A549 (cell line): ENCODE measurements at regions not wholly inside any gene's neighbourhood (a gene's known extent, or its start where the extent isn't known, plus 50 kb on each side); places are given as distances from the start of the nearest gene placed in this dataset.

Experiments used
- ATAC-seq, 2 experiments: fragments of 200-7000 bp in 1 of 2; fragments of >200 bp in 1 of 2; cut with Nextera tagmentation in 1 of 2; cut with Tn5 transposase in 1 of 2; 3 replicates each; pipeline versions ENCODE4 v1.8.0 to v1.9.1; 2018 to 2020; ENCODE audit warnings: mild to moderate bottlenecking in 1 of 2, moderate library complexity in 1 of 2
- CTCF ChIA-PET: fragments of 300-600 bp; sonication (Branson Sonifier 250); formaldehyde crosslinking; extraction: SDS; loops from one replicate; lab custom pipeline; 2021; ENCODE audit warnings: antibody characterized with exemption, inconsistent platforms; lab: Yijun Ruan, JAX
- POLR2A ChIA-PET: fragments of 350-600 bp; formaldehyde crosslinking; extraction: SDS; loops from one replicate; lab custom pipeline; 2021; ENCODE audit warnings: antibody characterized with exemption, inconsistent platforms; lab: Yijun Ruan, JAX
- DNase-seq, 2 experiments: peaks; one replicate each; pipeline versions ENCODE4 v3.0.0 to v3.0.0-alpha.2; 2011 to 2016; ENCODE audit warnings: low read depth in 1 of 2, low spot score in 1 of 2
- FAIRE-seq: peaks from 2 replicates; lab custom pipeline; 2011; peaks lifted over from hg19 to GRCh38; lab: Jason Lieb, UNC
- H3K27ac ChIP-seq, 2 experiments: fragments of >200 bp; sonication (Bioruptor Twin); formaldehyde crosslinking; 3 replicates each; pipeline ENCODE4 v1.5.1; 2016 to 2017
- H3K4me1 ChIP-seq: fragments of >200 bp; sonication (Bioruptor Twin); formaldehyde crosslinking; 3 replicates; pipeline ENCODE4 v1.6.1; 2016
- H3K4me2 ChIP-seq: fragments of >200 bp; sonication (Bioruptor Twin); formaldehyde crosslinking; 3 replicates; pipeline ENCODE4 v1.6.1; 2016
- H3K4me3 ChIP-seq: fragments of >200 bp; sonication (Bioruptor Twin); formaldehyde crosslinking; 3 replicates; pipeline ENCODE4 v1.5.1; 2016
- H3K9me3 ChIP-seq: fragments of >200 bp; sonication (Bioruptor Twin); formaldehyde crosslinking; 3 replicates; pipeline ENCODE4 v1.6.1; 2016
- ATOH8 ChIP-seq: fragments of 250-450 bp; sonication (Bioruptor Pico); IDR thresholded peaks from 2 replicates; pipeline ENCODE4 v1.5.0; 2020; ENCODE audit warnings: low read depth, mild to moderate bottlenecking, moderate library complexity
- BHLHE40 ChIP-seq: IDR thresholded peaks from 2 replicates; pipeline ENCODE4 v1.6.1; 2012; ENCODE audit warnings: low read depth, low read length, inconsistent platforms
- CBX8 ChIP-seq: fragments of 200-600 bp; sonication (generic); IDR thresholded peaks from 2 replicates; pipeline ENCODE4 v1.6.1; 2016
- CEBPB ChIP-seq, 2 experiments: fragments of >200 bp in 1 of 2; sonication (Bioruptor Twin) in 1 of 2; formaldehyde crosslinking in 1 of 2; IDR thresholded peaks; 2 replicates each; pipeline ENCODE4 v1.6.1; 2012 to 2016
- EHMT2 ChIP-seq: fragments of 200-600 bp; sonication (generic); IDR thresholded peaks from 2 replicates; pipeline ENCODE4 v1.6.1; 2016; ENCODE audit warnings: antibody characterized with exemption, low read depth, mild to moderate bottlenecking, moderate library complexity
- ESRRA ChIP-seq: fragments of 150-350 bp; IDR thresholded peaks from 2 replicates; pipeline ENCODE4 v1.6.1; 2014; ENCODE audit warnings: mild to moderate bottlenecking, low read length, borderline replicate concordance
- FOSB ChIP-seq: fragments of 250-450 bp; sonication (Bioruptor Pico); IDR thresholded peaks from 2 replicates; pipeline ENCODE4 v1.5.0; 2020; ENCODE audit warnings: mild to moderate bottlenecking, moderate library complexity
- HDAC2 ChIP-seq: fragments of 200-600 bp; sonication (generic); IDR thresholded peaks from 2 replicates; pipeline ENCODE4 v1.6.1; 2016
- HES2 ChIP-seq: fragments of >200 bp; sonication (Bioruptor Twin); formaldehyde crosslinking; IDR thresholded peaks from 2 replicates; pipeline ENCODE4 v1.6.1; 2016
- HEYL ChIP-seq: fragments of 250-450 bp; sonication (Bioruptor Pico); IDR thresholded peaks from 2 replicates; pipeline ENCODE4 v1.8.0; 2021; ENCODE audit warnings: mild to moderate bottlenecking, moderate library complexity
- HOXA7 ChIP-seq: fragments of 250-450 bp; sonication (Bioruptor Pico); IDR thresholded peaks from 2 replicates; pipeline ENCODE4 v1.5.0; 2020; ENCODE audit warnings: mild to moderate bottlenecking, moderate library complexity
- JUN ChIP-seq, 2 experiments: fragments of >200 bp; sonication (Bioruptor Twin); formaldehyde crosslinking; IDR thresholded peaks; 2 replicates in 1 of 2; 3 replicates in 1 of 2; pipeline ENCODE4 v1.6.1; 2016 to 2017
- KDM5A ChIP-seq: fragments of 200-600 bp; sonication (generic); IDR thresholded peaks from 2 replicates; pipeline ENCODE4 v1.6.1; 2016; ENCODE audit warnings: antibody characterized with exemption, mild to moderate bottlenecking
- MAX ChIP-seq: IDR thresholded peaks from 2 replicates; pipeline ENCODE4 v1.6.1; 2012
- MAZ ChIP-seq: fragments of 150-350 bp; IDR thresholded peaks from 2 replicates; pipeline ENCODE4 v1.6.1; 2014; ENCODE audit warnings: antibody characterized with exemption, low read depth, low read length, borderline replicate concordance
- MYC ChIP-seq: IDR thresholded peaks from 2 replicates; pipeline ENCODE4 v1.6.1; 2012; ENCODE audit warnings: mild to moderate bottlenecking, inconsistent platforms, low read length, improper control_type of control experiment, borderline replicate concordance
- NFE2L2 ChIP-seq: fragments of 150-350 bp; conservative IDR thresholded peaks from 2 replicates; pipeline ENCODE4 v1.6.1; 2014; ENCODE audit warnings: low read length
- NPAS2 ChIP-seq: fragments of 250-450 bp; sonication (Bioruptor Pico); IDR thresholded peaks from 2 replicates; pipeline ENCODE4 v1.8.0; 2022; ENCODE audit warnings: mild to moderate bottlenecking, moderate library complexity, borderline replicate concordance
- POLR2AphosphoS2 ChIP-seq: conservative IDR thresholded peaks from 2 replicates; pipeline ENCODE4 v1.6.1; 2012; ENCODE audit warnings: low read length, improper control_type of control experiment, inconsistent platforms
- SMC3 ChIP-seq: fragments of >200 bp; sonication (Bioruptor Twin); formaldehyde crosslinking; IDR thresholded peaks from 3 replicates; pipeline ENCODE4 v1.6.1; 2018; ENCODE audit warnings: inconsistent platforms
- SREBF2 ChIP-seq: fragments of 450-650 bp; IDR thresholded peaks from 2 replicates; pipeline ENCODE4 v1.6.1; 2014; ENCODE audit warnings: mild to moderate bottlenecking, moderate library complexity
- ZSCAN20 ChIP-seq: fragments of 250-450 bp; sonication (Bioruptor Pico); IDR thresholded peaks from 2 replicates; pipeline ENCODE4 v1.8.0; 2022; ENCODE audit warnings: mild to moderate bottlenecking, moderate library complexity
- WGBS: methylation state at CpG from one replicate; pipeline ENCODE4 v1.1.6; 2017; ENCODE audit errors: missing lambda C conversion rate; 5-methylcytosine and 5-hydroxymethylcytosine counted together
- TF ChIP-seq, protein P1 (sequence below): fragments of 200-600 bp; sonication (generic); IDR thresholded peaks from 2 replicates; pipeline ENCODE4 v1.6.1; 2016; ENCODE audit warnings: antibody characterized with exemption, mild to moderate bottlenecking, moderate library complexity
- TF ChIP-seq, protein P2 (sequence below): fragments of >200 bp; sonication (Bioruptor Twin); formaldehyde crosslinking; IDR thresholded peaks from 3 replicates; pipeline ENCODE4 v1.5.1; 2016

DNA sequence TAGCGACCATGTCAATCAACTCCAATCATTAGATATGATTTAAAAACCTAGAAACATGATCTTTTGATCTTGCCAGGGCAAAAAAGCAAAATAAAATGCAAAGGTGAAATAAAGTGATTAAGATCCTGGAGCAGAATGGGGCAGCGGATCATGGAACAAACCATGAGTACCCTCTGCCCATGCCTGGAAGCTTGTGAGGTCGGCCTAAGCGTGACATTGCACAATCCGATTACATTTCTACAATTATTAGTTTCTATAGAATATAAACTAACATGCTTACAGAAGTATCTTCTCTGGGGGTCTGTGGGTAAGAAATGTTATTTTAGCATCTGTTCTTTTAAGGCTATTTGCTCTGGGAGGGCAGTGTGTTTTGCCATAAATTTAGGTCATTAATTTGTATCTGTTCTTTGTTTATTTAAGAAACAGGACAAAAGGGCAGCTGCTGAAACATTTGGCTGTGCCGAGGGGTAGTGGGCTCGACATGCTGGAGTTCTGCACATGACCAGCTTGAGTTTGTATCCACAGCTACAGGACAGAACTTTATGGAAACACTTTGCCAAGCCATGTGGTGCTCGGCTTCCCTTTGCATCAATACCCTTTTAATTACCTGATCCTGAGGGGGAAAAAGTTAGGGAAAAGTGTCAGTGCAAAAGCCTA lies 55.9 kb downstream of the ZBTB18 start:
- ATAC-seq (no peak), FAIRE-seq (no peak), DNase-seq (no peak)
- CTCF ChIA-PET, result no interaction called here
- POLR2A ChIA-PET, result no interaction called here
- TF ChIP-seq NFE2L2 (no peak), SMC3 (no peak), HEYL (CRISPR knock-in tag) (no peak), MYC (no peak), HDAC2 (no peak), CBX8 (no peak), MAZ (no peak), NPAS2 (CRISPR knock-in tag) (no peak)
- Histone ChIP-seq H3K4me1 (peaks cover 13% of the 10 kb centered on the region), H3K27ac (no peak overlapping the region), H3K4me3 (no peak overlapping the region), H3K4me2 (no peak overlapping the region), H3K9me3 (no peaks in the 10 kb centered on the region)
- 72% methylated on average over 8 of the region's 8 CpGs for WGBS

- Histone ChIP-seq H3K4me2 (no peak overlapping the region), H3K27ac (no peak overlapping the region), H3K4me3 (no peak overlapping the region), H3K4me1 (peaks cover 8% of the 10 kb centered on the region; the same call in 1 of the 3 replicates), H3K9me3 (no peaks in the 10 kb centered on the region)
- CTCF ChIA-PET, result no interaction called here
- WGBS, result 63% methylated on average over 7 of the region's 7 CpGs
- TF ChIP-seq CEBPB (IDR thresholded peaks at IDR 0.05) (no peak), MAZ (no peak), ESRRA (no peak), POLR2AphosphoS2 (no peak), ATOH8 (CRISPR knock-in tag) (no peak), HES2 (no peak), KDM5A (no peak), JUN (IDR thresholded peaks at IDR 0.05) (no peak), BHLHE40 (no peak), FOSB (CRISPR knock-in tag) (no peak), EHMT2 (no peak), MAX (no peak), ZSCAN20 (CRISPR knock-in tag) (no peak), SREBF2 (no peak), HOXA7 (CRISPR knock-in tag) (no peak)
- TF ChIP-seq, protein P1, sequence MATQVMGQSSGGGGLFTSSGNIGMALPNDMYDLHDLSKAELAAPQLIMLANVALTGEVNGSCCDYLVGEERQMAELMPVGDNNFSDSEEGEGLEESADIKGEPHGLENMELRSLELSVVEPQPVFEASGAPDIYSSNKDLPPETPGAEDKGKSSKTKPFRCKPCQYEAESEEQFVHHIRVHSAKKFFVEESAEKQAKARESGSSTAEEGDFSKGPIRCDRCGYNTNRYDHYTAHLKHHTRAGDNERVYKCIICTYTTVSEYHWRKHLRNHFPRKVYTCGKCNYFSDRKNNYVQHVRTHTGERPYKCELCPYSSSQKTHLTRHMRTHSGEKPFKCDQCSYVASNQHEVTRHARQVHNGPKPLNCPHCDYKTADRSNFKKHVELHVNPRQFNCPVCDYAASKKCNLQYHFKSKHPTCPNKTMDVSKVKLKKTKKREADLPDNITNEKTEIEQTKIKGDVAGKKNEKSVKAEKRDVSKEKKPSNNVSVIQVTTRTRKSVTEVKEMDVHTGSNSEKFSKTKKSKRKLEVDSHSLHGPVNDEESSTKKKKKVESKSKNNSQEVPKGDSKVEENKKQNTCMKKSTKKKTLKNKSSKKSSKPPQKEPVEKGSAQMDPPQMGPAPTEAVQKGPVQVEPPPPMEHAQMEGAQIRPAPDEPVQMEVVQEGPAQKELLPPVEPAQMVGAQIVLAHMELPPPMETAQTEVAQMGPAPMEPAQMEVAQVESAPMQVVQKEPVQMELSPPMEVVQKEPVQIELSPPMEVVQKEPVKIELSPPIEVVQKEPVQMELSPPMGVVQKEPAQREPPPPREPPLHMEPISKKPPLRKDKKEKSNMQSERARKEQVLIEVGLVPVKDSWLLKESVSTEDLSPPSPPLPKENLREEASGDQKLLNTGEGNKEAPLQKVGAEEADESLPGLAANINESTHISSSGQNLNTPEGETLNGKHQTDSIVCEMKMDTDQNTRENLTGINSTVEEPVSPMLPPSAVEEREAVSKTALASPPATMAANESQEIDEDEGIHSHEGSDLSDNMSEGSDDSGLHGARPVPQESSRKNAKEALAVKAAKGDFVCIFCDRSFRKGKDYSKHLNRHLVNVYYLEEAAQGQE, result no peak
- TF ChIP-seq, protein P2, sequence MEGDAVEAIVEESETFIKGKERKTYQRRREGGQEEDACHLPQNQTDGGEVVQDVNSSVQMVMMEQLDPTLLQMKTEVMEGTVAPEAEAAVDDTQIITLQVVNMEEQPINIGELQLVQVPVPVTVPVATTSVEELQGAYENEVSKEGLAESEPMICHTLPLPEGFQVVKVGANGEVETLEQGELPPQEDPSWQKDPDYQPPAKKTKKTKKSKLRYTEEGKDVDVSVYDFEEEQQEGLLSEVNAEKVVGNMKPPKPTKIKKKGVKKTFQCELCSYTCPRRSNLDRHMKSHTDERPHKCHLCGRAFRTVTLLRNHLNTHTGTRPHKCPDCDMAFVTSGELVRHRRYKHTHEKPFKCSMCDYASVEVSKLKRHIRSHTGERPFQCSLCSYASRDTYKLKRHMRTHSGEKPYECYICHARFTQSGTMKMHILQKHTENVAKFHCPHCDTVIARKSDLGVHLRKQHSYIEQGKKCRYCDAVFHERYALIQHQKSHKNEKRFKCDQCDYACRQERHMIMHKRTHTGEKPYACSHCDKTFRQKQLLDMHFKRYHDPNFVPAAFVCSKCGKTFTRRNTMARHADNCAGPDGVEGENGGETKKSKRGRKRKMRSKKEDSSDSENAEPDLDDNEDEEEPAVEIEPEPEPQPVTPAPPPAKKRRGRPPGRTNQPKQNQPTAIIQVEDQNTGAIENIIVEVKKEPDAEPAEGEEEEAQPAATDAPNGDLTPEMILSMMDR, result no peak
- DNase-seq (no peak), FAIRE-seq (no peak), ATAC-seq (no peak)
- POLR2A ChIA-PET, result no interaction called here
These were observed 59.9 kb downstream of the ZBTB18 start for GRCh38 chr1:244111027-244111426.
